HL-60 (cell line): ENCODE measurements at regions not wholly inside any gene's neighbourhood (a gene's known extent, or its start where the extent isn't known, plus 50 kb on each side); places are given as distances from the start of the nearest gene placed in this dataset.

Experiments
- GABPA ChIP-seq: IDR thresholded peaks from 2 replicates; pipeline ENCODE4 v1.6.1; 2012; ENCODE audit warnings: low read depth
- POLR2AphosphoS5 ChIP-seq: IDR thresholded peaks from 2 replicates; pipeline ENCODE4 v1.6.1; 2012; ENCODE audit warnings: low read depth
- TF ChIP-seq, protein P1 (sequence below): IDR thresholded peaks from one replicate; pipeline ENCODE4 v1.5.1; 2011; ENCODE audit warnings: low read length, control low read depth, inconsistent platforms; ENCODE audit not compliant: insufficient read depth

DNA sequence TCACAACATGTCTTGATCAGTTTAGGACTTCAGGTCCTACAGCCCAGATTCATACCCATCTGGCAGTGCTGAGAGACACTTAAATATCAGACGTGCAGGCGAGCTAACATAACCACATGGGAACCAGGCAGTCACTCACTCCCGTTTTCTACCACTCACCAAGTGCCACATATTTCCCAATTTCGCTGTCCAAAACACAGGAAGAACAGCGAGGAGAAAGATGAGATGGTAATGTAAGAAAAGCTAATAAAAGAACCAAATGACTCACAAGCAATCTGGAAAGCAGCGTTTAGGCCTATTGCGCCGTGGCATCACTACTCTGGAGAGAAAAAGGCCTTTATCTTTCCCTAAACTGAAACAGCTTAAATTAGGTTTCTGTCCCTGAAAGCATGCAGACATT, 647.8 kb upstream of the SLC39A10 start:
- TF ChIP-seq, protein P1, sequence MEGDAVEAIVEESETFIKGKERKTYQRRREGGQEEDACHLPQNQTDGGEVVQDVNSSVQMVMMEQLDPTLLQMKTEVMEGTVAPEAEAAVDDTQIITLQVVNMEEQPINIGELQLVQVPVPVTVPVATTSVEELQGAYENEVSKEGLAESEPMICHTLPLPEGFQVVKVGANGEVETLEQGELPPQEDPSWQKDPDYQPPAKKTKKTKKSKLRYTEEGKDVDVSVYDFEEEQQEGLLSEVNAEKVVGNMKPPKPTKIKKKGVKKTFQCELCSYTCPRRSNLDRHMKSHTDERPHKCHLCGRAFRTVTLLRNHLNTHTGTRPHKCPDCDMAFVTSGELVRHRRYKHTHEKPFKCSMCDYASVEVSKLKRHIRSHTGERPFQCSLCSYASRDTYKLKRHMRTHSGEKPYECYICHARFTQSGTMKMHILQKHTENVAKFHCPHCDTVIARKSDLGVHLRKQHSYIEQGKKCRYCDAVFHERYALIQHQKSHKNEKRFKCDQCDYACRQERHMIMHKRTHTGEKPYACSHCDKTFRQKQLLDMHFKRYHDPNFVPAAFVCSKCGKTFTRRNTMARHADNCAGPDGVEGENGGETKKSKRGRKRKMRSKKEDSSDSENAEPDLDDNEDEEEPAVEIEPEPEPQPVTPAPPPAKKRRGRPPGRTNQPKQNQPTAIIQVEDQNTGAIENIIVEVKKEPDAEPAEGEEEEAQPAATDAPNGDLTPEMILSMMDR = no peak
- TF ChIP-seq GABPA = no peak
- TF ChIP-seq POLR2AphosphoS5 = no peak
